H9 (cell line): ENCODE measurements at regions not wholly inside any gene's neighbourhood (a gene's known extent, or its start where the extent isn't known, plus 50 kb on each side); places are given as distances from the start of the nearest gene placed in this dataset.

Source experiments
- DNase-seq: peaks from one replicate; pipeline ENCODE4 v3.0.0-alpha.2; 2017
- H2AFZ ChIP-seq: one replicate; pipeline ENCODE4 v1.6.1; 2013; ENCODE audit warnings: mild to moderate bottlenecking, low read length, control low read depth, moderate library complexity
- H2AK5ac ChIP-seq: 2 replicates; pipeline ENCODE4 v1.6.1; 2013; ENCODE audit warnings: low read length, control low read depth, mixed read lengths; ENCODE audit not compliant: insufficient read length
- H2BK120ac ChIP-seq: one replicate; pipeline ENCODE4 v1.6.1; 2013; ENCODE audit warnings: low read depth, mild to moderate bottlenecking, low read length, control low read depth, inconsistent platforms; ENCODE audit not compliant: poor library complexity, severe bottlenecking
- H2BK12ac ChIP-seq: 2 replicates; pipeline ENCODE4 v1.6.1; 2013; ENCODE audit warnings: low read length, control low read depth, mixed read lengths, low read depth; ENCODE audit not compliant: insufficient read length
- H2BK15ac ChIP-seq: 2 replicates; pipeline ENCODE4 v1.6.1; 2013; ENCODE audit warnings: low read depth, low read length, control low read depth
- H2BK20ac ChIP-seq: one replicate; pipeline ENCODE4 v1.6.1; 2013; ENCODE audit warnings: low read depth, mild to moderate bottlenecking, low read length, control low read depth, inconsistent platforms; ENCODE audit not compliant: poor library complexity, severe bottlenecking
- H2BK5ac ChIP-seq: 2 replicates; pipeline ENCODE4 v1.6.1; 2013; ENCODE audit warnings: low read length, control low read depth, mixed read lengths; ENCODE audit not compliant: insufficient read length
- H3K14ac ChIP-seq: 2 replicates; pipeline ENCODE4 v1.6.1; 2013; ENCODE audit warnings: low read length, control low read depth; ENCODE audit not compliant: insufficient read depth
- H3K18ac ChIP-seq: 2 replicates; pipeline ENCODE4 v1.6.1; 2013; ENCODE audit warnings: low read depth, mild to moderate bottlenecking, mixed read lengths, low read length, control low read depth; ENCODE audit not compliant: insufficient read length
- H3K23ac ChIP-seq: 2 replicates; pipeline ENCODE4 v1.6.1; 2013; ENCODE audit warnings: low read length, control low read depth, mixed read lengths, low read depth; ENCODE audit not compliant: insufficient read length
- H3K23me2 ChIP-seq: 2 replicates; pipeline ENCODE4 v1.6.1; 2013; ENCODE audit warnings: low read depth, mild to moderate bottlenecking, mixed read lengths, low read length, control low read depth; ENCODE audit not compliant: insufficient read length, poor library complexity, severe bottlenecking
- H3K27ac ChIP-seq: 2 replicates; pipeline ENCODE4 v1.5.1; 2013; ENCODE audit warnings: low read length, control low read depth, mixed read lengths, low read depth; ENCODE audit not compliant: insufficient read length
- H3K27me3 ChIP-seq: 2 replicates; pipeline ENCODE4 v1.6.1; 2013; ENCODE audit warnings: low read length, control low read depth, inconsistent platforms; ENCODE audit not compliant: insufficient read depth
- H3K4ac ChIP-seq: 2 replicates; pipeline ENCODE4 v1.6.1; 2013; ENCODE audit warnings: low read depth, mild to moderate bottlenecking, control low read depth, inconsistent platforms, low read length, moderate library complexity
- H3K4me1 ChIP-seq: 2 replicates; pipeline ENCODE4 v1.6.1; 2013; ENCODE audit warnings: low read length, control low read depth, inconsistent platforms; ENCODE audit not compliant: insufficient read depth
- H3K4me2 ChIP-seq: 2 replicates; pipeline ENCODE4 v1.6.1; 2013; ENCODE audit warnings: low read length, control low read depth, mixed read lengths; ENCODE audit not compliant: insufficient read length, insufficient read depth
- H3K56ac ChIP-seq: 2 replicates; pipeline ENCODE4 v1.6.1; 2013; ENCODE audit warnings: low read depth, mild to moderate bottlenecking, mixed read lengths, low read length, control low read depth; ENCODE audit not compliant: insufficient read length
- H3K79me1 ChIP-seq: 2 replicates; pipeline ENCODE4 v1.6.1; 2013; ENCODE audit warnings: low read depth, mild to moderate bottlenecking, moderate library complexity, low read length, control low read depth, inconsistent platforms; ENCODE audit not compliant: insufficient read depth, poor library complexity, severe bottlenecking
- H3K79me2 ChIP-seq: 2 replicates; pipeline ENCODE4 v1.6.1; 2013; ENCODE audit warnings: low read length, control low read depth, inconsistent platforms; ENCODE audit not compliant: insufficient read depth
- H3K9ac ChIP-seq: 2 replicates; pipeline ENCODE4 v1.6.1; 2013; ENCODE audit warnings: low read length, control low read depth, mixed read lengths; ENCODE audit not compliant: insufficient read length; ENCODE audit errors: extremely low read depth
- H3K9me3 ChIP-seq: one replicate; pipeline ENCODE4 v1.6.1; 2013; ENCODE audit warnings: low read depth, low read length, inconsistent platforms; ENCODE audit not compliant: control insufficient read depth
- H3T11ph ChIP-seq: one replicate; pipeline ENCODE4 v1.6.1; 2013; ENCODE audit warnings: mild to moderate bottlenecking, low read length, control low read depth, inconsistent platforms
- H4K20me1 ChIP-seq: one replicate; pipeline ENCODE4 v1.6.1; 2013; ENCODE audit not compliant: control insufficient read depth, insufficient read length, insufficient read depth
- H4K5ac ChIP-seq: 2 replicates; pipeline ENCODE4 v1.6.1; 2013; ENCODE audit warnings: low read depth, mild to moderate bottlenecking, mixed read lengths, low read length, control low read depth; ENCODE audit not compliant: insufficient read length
- H4K8ac ChIP-seq: replicated peaks from 2 replicates; pipeline ENCODE4 v1.6.1; 2013; ENCODE audit warnings: low read length, control low read depth, mixed read lengths, low read depth; ENCODE audit not compliant: insufficient read length
- H4K91ac ChIP-seq: 2 replicates; pipeline ENCODE4 v1.6.1; 2013; ENCODE audit warnings: low read depth, mild to moderate bottlenecking, moderate library complexity, mixed read lengths, low read length, control low read depth; ENCODE audit not compliant: insufficient read length
- H3K27ac Mint-ChIP-seq, 3 experiments: 2 replicates in 2 of 3; 3 replicates in 1 of 3; pipeline ENCODE4 v1.8.0; 2020 to 2021; ENCODE audit warnings: mixed read lengths in 3 of 3, mild to moderate bottlenecking in 1 of 3, moderate library complexity in 1 of 3
- H3K27me3 Mint-ChIP-seq: 2 replicates; pipeline ENCODE4 v1.8.0; 2021; ENCODE audit warnings: low read depth, mild to moderate bottlenecking, moderate library complexity, mixed read lengths
- H3K36me3 Mint-ChIP-seq, 3 experiments: 2 replicates in 2 of 3; 3 replicates in 1 of 3; pipeline ENCODE4 v1.8.0; 2020 to 2021; ENCODE audit warnings: low read depth in 3 of 3, mixed read lengths in 3 of 3; ENCODE audit not compliant: insufficient read depth in 1 of 3
- H3K4me1 Mint-ChIP-seq, 2 experiments: 2 replicates each; pipeline ENCODE4 v1.8.0; 2020; ENCODE audit warnings: mixed read lengths in 2 of 2
- H3K4me3 Mint-ChIP-seq, 2 experiments: 2 replicates in 1 of 2; 3 replicates in 1 of 2; pipeline ENCODE4 v1.8.0; 2020 to 2021; ENCODE audit warnings: mild to moderate bottlenecking in 2 of 2, mixed read lengths in 2 of 2, moderate library complexity in 1 of 2
- H3K9me3 Mint-ChIP-seq, 2 experiments: 2 replicates in 1 of 2; 3 replicates in 1 of 2; pipeline ENCODE4 v1.8.0; 2020; ENCODE audit warnings: mild to moderate bottlenecking in 2 of 2, mixed read lengths in 2 of 2, moderate library complexity in 1 of 2
- WGBS: extraction: QIAGEN DNeasy Blood & Tissue Kit; methylation state at CpG from one replicate; pipeline ENCODE4 v1.1.7; 2013; ENCODE audit warnings: missing lambda C conversion rate, low lambda C conversion rate, mixed read lengths; ENCODE audit not compliant: insufficient read length; ENCODE audit errors: extremely low coverage; 5-methylcytosine and 5-hydroxymethylcytosine counted together
- TF ChIP-seq, protein P1 (sequence below): fragments of 200-600 bp; sonication (generic); conservative IDR thresholded peaks from 3 replicates; pipeline ENCODE4 v1.8.0; 2021; ENCODE audit warnings: antibody characterized with exemption, mild to moderate bottlenecking

DNA sequence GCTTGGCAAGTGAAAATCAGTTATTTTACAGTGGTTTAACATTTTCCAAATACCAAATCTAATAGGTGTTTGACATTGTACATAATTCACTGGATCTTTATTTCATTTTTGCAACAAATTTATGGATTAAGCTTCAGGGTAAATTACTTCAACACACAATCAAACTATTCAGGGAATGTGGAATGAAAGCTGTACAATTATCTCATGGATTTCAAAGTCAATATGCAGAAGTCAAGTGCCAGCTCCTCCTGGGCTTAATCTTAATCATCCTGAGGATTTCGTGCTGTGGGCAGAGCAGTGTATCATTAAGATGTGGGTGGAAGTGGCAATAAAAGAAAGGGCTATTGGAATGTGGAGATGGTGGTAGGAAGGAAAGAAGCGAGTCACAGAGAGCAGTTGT, 548.8 kb downstream of the COL12A1 start:
- Mint-ChIP-seq H3K4me1 (no peaks in the 10 kb centered on the region), H3K27ac (no peak overlapping the region), H3K9me3 (peaks cover 23 to 25% of the 10 kb centered on the region in 2 experiments), H3K4me3 (no peak overlapping the region), H3K27me3 (no peaks in the 10 kb centered on the region; the same call in none of the 2 replicates), H3K36me3 (peaks cover 6 to 22% (median 17%) of the 10 kb centered on the region in 3 experiments; a peak in 5 of 7 replicates)
- H3K4ac ChIP-seq = no peak overlapping the region
- no peak overlapping the region for H4K8ac ChIP-seq
- DNase-seq = no peak
- no peak overlapping the region for H3K4me2 ChIP-seq
- H2BK5ac ChIP-seq = no peak overlapping the region
- H3K27me3 ChIP-seq = no peaks in the 10 kb centered on the region
- no peak overlapping the region for H2BK15ac ChIP-seq
- TF ChIP-seq, protein P1, sequence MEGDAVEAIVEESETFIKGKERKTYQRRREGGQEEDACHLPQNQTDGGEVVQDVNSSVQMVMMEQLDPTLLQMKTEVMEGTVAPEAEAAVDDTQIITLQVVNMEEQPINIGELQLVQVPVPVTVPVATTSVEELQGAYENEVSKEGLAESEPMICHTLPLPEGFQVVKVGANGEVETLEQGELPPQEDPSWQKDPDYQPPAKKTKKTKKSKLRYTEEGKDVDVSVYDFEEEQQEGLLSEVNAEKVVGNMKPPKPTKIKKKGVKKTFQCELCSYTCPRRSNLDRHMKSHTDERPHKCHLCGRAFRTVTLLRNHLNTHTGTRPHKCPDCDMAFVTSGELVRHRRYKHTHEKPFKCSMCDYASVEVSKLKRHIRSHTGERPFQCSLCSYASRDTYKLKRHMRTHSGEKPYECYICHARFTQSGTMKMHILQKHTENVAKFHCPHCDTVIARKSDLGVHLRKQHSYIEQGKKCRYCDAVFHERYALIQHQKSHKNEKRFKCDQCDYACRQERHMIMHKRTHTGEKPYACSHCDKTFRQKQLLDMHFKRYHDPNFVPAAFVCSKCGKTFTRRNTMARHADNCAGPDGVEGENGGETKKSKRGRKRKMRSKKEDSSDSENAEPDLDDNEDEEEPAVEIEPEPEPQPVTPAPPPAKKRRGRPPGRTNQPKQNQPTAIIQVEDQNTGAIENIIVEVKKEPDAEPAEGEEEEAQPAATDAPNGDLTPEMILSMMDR = no peak
- no peaks in the 10 kb centered on the region for H3K9me3 ChIP-seq
- H2BK20ac ChIP-seq = no peak overlapping the region
- H3K23ac ChIP-seq = no peak overlapping the region
- no peak overlapping the region for H2BK12ac ChIP-seq
- no peak overlapping the region for H2AFZ ChIP-seq
- H3K79me1 ChIP-seq = no peaks in the 10 kb centered on the region
- no peak overlapping the region for H2BK120ac ChIP-seq
- no peak overlapping the region for H4K91ac ChIP-seq
- no peak overlapping the region for H3K56ac ChIP-seq
- H3K23me2 ChIP-seq = no peaks in the 10 kb centered on the region
- no peaks in the 10 kb centered on the region for H4K20me1 ChIP-seq
- H3K4me1 ChIP-seq = no peaks in the 10 kb centered on the region
- H3K9ac ChIP-seq = no peak overlapping the region
- H4K5ac ChIP-seq = no peak overlapping the region
- H3K18ac ChIP-seq = no peak overlapping the region
- no peak overlapping the region for H3T11ph ChIP-seq
- whole genome bisulfite sequencing = no CpG with 5 or more reads among the region's 2 CpGs
- H3K79me2 ChIP-seq = no peaks in the 10 kb centered on the region
- no peak overlapping the region for H3K14ac ChIP-seq
- no peak overlapping the region for H2AK5ac ChIP-seq
- no peak overlapping the region for H3K27ac ChIP-seq
